Neural progenitor cell (in vitro differentiated cells): ENCODE measurements at regions not wholly inside any gene's neighbourhood (a gene's known extent, or its start where the extent isn't known, plus 50 kb on each side); places are given as distances from the start of the nearest gene placed in this dataset.

ENCODE experiments used
- DNase-seq: peaks from one replicate; pipeline ENCODE4 v3.0.0-alpha.2; 2016; ENCODE audit warnings: low spot score
- H2AFZ ChIP-seq: fragments of 200-600 bp; sonication (generic); replicated peaks from 2 replicates; pipeline ENCODE4 v1.6.1; 2016; ENCODE audit warnings: antibody characterized with exemption
- H3F3A ChIP-seq: fragments of 200-600 bp; sonication (generic); 2 replicates; pipeline ENCODE4 v1.6.1; 2016; ENCODE audit warnings: antibody characterized with exemption, low read depth
- H3K27ac ChIP-seq: fragments of 200-600 bp; sonication (generic); 2 replicates; pipeline ENCODE4 v1.5.1; 2016; ENCODE audit warnings: mild to moderate bottlenecking
- H3K27me3 ChIP-seq: fragments of 200-600 bp; sonication (generic); 2 replicates; pipeline ENCODE4 v1.6.1; 2016; ENCODE audit warnings: mild to moderate bottlenecking, moderate library complexity
- H3K36me3 ChIP-seq: fragments of 200-600 bp; sonication (generic); 2 replicates; pipeline ENCODE4 v1.5.1; 2016
- H3K4me1 ChIP-seq: fragments of 200-600 bp; sonication (generic); 2 replicates; pipeline ENCODE4 v1.6.1; 2016; ENCODE audit warnings: mixed run types
- H3K4me2 ChIP-seq: fragments of 200-600 bp; sonication (generic); 2 replicates; pipeline ENCODE4 v1.6.1; 2016
- H3K4me3 ChIP-seq: fragments of 200-600 bp; sonication (generic); 2 replicates; pipeline ENCODE4 v1.5.1; 2016
- H3K79me2 ChIP-seq: fragments of 200-600 bp; sonication (generic); 2 replicates; pipeline ENCODE4 v1.6.1; 2016; ENCODE audit warnings: low read depth
- H3K9ac ChIP-seq: fragments of 200-600 bp; sonication (generic); 2 replicates; pipeline ENCODE4 v1.6.1; 2016
- H3K9me3 ChIP-seq: fragments of 200-600 bp; sonication (generic); 2 replicates; pipeline ENCODE4 v1.5.1; 2016; ENCODE audit warnings: low read depth
- H4K20me1 ChIP-seq: fragments of 200-600 bp; sonication (generic); 2 replicates; pipeline ENCODE4 v1.6.1; 2016; ENCODE audit warnings: low read depth
- H3K27ac Mint-ChIP-seq: 3 replicates; pipeline ENCODE4 v1.8.0; 2021; ENCODE audit warnings: mixed read lengths
- H3K27me3 Mint-ChIP-seq: 2 replicates; pipeline ENCODE4 v1.8.0; 2022; ENCODE audit warnings: low read depth, mild to moderate bottlenecking, inconsistent platforms, moderate library complexity, mixed read lengths; ENCODE audit not compliant: insufficient read depth
- H3K36me3 Mint-ChIP-seq: 3 replicates; pipeline ENCODE4 v1.8.0; 2021; ENCODE audit warnings: mixed read lengths
- H3K4me1 Mint-ChIP-seq: 3 replicates; pipeline ENCODE4 v1.8.0; 2021; ENCODE audit warnings: mixed read lengths
- H3K4me3 Mint-ChIP-seq: 3 replicates; pipeline ENCODE4 v1.8.0; 2021; ENCODE audit warnings: mild to moderate bottlenecking, moderate library complexity, mixed read lengths
- H3K9me3 Mint-ChIP-seq: 3 replicates; pipeline ENCODE4 v1.8.0; 2020; ENCODE audit warnings: mixed read lengths
- CTCF ChIP-seq: fragments of 200-600 bp; sonication (generic); IDR thresholded peaks from 2 replicates; pipeline ENCODE4 v1.5.1; 2017; ENCODE audit warnings: antibody characterized with exemption, mild to moderate bottlenecking
- EZH2 ChIP-seq: fragments of 200-600 bp; sonication (generic); IDR thresholded peaks from 2 replicates; pipeline ENCODE4 v1.6.1; 2017; ENCODE audit warnings: antibody characterized with exemption, mild to moderate bottlenecking, moderate library complexity
- EZH2phosphoT487 ChIP-seq: fragments of 200-600 bp; sonication (generic); IDR thresholded peaks from 2 replicates; pipeline ENCODE4 v1.6.1; 2017; ENCODE audit warnings: antibody characterized with exemption

GRCh38 chr1:14318830-14319229 is 279.7 kb upstream of the KAZN start:
- no peak overlapping the region for H3K27ac Mint-ChIP-seq
- H3K9ac ChIP-seq, result no peak overlapping the region
- H3K27me3 Mint-ChIP-seq, result peaks cover 2% of the 10 kb centered on the region
- H3K4me3 Mint-ChIP-seq, result no peak overlapping the region
- H3K4me1 ChIP-seq, result no peaks in the 10 kb centered on the region
- H3K27me3 ChIP-seq, result no peaks in the 10 kb centered on the region
- no peak overlapping the region for H3K4me2 ChIP-seq
- H3F3A ChIP-seq, result no peaks in the 10 kb centered on the region
- no peaks in the 10 kb centered on the region for H3K9me3 Mint-ChIP-seq
- no peak overlapping the region for H3K4me3 ChIP-seq
- no peaks in the 10 kb centered on the region for H3K36me3 ChIP-seq
- no peak overlapping the region for H3K27ac ChIP-seq
- no peaks in the 10 kb centered on the region for H3K36me3 Mint-ChIP-seq
- no peaks in the 10 kb centered on the region for H3K9me3 ChIP-seq
- H4K20me1 ChIP-seq, result no peaks in the 10 kb centered on the region
- H2AFZ ChIP-seq, result no peak overlapping the region
- no peaks in the 10 kb centered on the region for H3K79me2 ChIP-seq
- no peak for DNase-seq
- TF ChIP-seq CTCF (no peak), EZH2 (no peak), EZH2phosphoT487 (no peak)
- H3K4me1 Mint-ChIP-seq, result no peaks in the 10 kb centered on the region

- Mint-ChIP-seq H3K4me1 (no peaks in the 10 kb centered on the region), H3K9me3 (no peaks in the 10 kb centered on the region), H3K27ac (no peak overlapping the region), H3K27me3 (peaks cover 2% of the 10 kb centered on the region), H3K4me3 (no peak overlapping the region), H3K36me3 (no peaks in the 10 kb centered on the region)
- Histone ChIP-seq H3F3A (no peaks in the 10 kb centered on the region), H3K9ac (no peak overlapping the region), H3K4me2 (no peak overlapping the region), H3K4me3 (no peak overlapping the region), H3K4me1 (no peaks in the 10 kb centered on the region), H4K20me1 (no peaks in the 10 kb centered on the region), H3K27me3 (no peaks in the 10 kb centered on the region), H3K36me3 (no peaks in the 10 kb centered on the region), H3K9me3 (no peaks in the 10 kb centered on the region), H2AFZ (no peak overlapping the region), H3K27ac (no peak overlapping the region), H3K79me2 (no peaks in the 10 kb centered on the region)
- no peak for DNase-seq
- TF ChIP-seq EZH2, result no peak
- TF ChIP-seq EZH2phosphoT487, result no peak
- no peak for TF ChIP-seq CTCF
Measured at GRCh38 chr1:14320518-14320917, 278.0 kb upstream of the KAZN start.

GRCh38 chr1:14320986-14321385 is 277.5 kb upstream of the KAZN start:
- Histone ChIP-seq H3K9me3 (no peaks in the 10 kb centered on the region), H3K36me3 (no peaks in the 10 kb centered on the region), H3K4me3 (no peak overlapping the region), H4K20me1 (no peaks in the 10 kb centered on the region), H3F3A (no peaks in the 10 kb centered on the region), H3K27ac (no peak overlapping the region), H2AFZ (no peak overlapping the region), H3K4me2 (no peak overlapping the region), H3K79me2 (no peaks in the 10 kb centered on the region), H3K9ac (no peak overlapping the region), H3K27me3 (no peaks in the 10 kb centered on the region), H3K4me1 (no peaks in the 10 kb centered on the region)
- Mint-ChIP-seq H3K36me3 (no peaks in the 10 kb centered on the region), H3K9me3 (no peaks in the 10 kb centered on the region), H3K27ac (no peak overlapping the region), H3K27me3 (peaks cover 2% of the 10 kb centered on the region), H3K4me1 (no peaks in the 10 kb centered on the region), H3K4me3 (no peak overlapping the region)
- DNase-seq, result no peak
- TF ChIP-seq EZH2 (no peak), CTCF (no peak), EZH2phosphoT487 (no peak)

- no peak overlapping the region for H3K4me2 ChIP-seq
Measured at GRCh38 chr1:14321422-14321821, 277.1 kb upstream of the KAZN start.

More at GRCh38 chr1:14321422-14321821, 277.1 kb upstream of the KAZN start:
- no peaks in the 10 kb centered on the region for H3F3A ChIP-seq
- Mint-ChIP-seq H3K9me3 (no peaks in the 10 kb centered on the region), H3K4me3 (no peak overlapping the region), H3K27ac (no peak overlapping the region), H3K4me1 (no peaks in the 10 kb centered on the region), H3K27me3 (peaks cover 2% of the 10 kb centered on the region), H3K36me3 (no peaks in the 10 kb centered on the region)
- no peaks in the 10 kb centered on the region for H4K20me1 ChIP-seq
- TF ChIP-seq EZH2phosphoT487 (no peak), EZH2 (no peak), CTCF (no peak)
- DNase-seq, result no peak
- H3K4me1 ChIP-seq, result no peaks in the 10 kb centered on the region
- H3K4me3 ChIP-seq, result no peak overlapping the region
- no peak overlapping the region for H3K9ac ChIP-seq
- no peaks in the 10 kb centered on the region for H3K9me3 ChIP-seq
- no peak overlapping the region for H3K27ac ChIP-seq
- no peaks in the 10 kb centered on the region for H3K27me3 ChIP-seq
- no peaks in the 10 kb centered on the region for H3K36me3 ChIP-seq
- H2AFZ ChIP-seq, result no peak overlapping the region
- no peaks in the 10 kb centered on the region for H3K79me2 ChIP-seq
